WTC11 (cell line): ENCODE measurements at regions not wholly inside any gene's neighbourhood (a gene's known extent, or its start where the extent isn't known, plus 50 kb on each side); places are given as distances from the start of the nearest gene placed in this dataset.

Experiments used
- ATAC-seq: fragments of 200-7000 bp; cut with Tn5 transposase; 2 replicates; pipeline ENCODE4 v1.10.0; 2021; ENCODE audit warnings: mild to moderate bottlenecking, moderate library complexity
- CTCF ChIA-PET: fragments of 300-600 bp; sonication (Branson Sonifier 250); formaldehyde crosslinking; loops from one replicate; lab custom pipeline; 2021; ENCODE audit warnings: antibody characterized with exemption; lab: Charles Lee
- POLR2A ChIA-PET: fragments of 350-600 bp; sonication (Branson Sonifier 250); formaldehyde crosslinking; loops from one replicate; lab custom pipeline; 2021; ENCODE audit warnings: antibody characterized with exemption; lab: Charles Lee
- DNase-seq: peaks from one replicate; pipeline ENCODE4 v3.0.0; 2021; ENCODE audit warnings: low spot score
- H3K27ac Mint-ChIP-seq: 2 replicates; pipeline ENCODE4 v1.8.0; 2021; ENCODE audit warnings: mixed read lengths
- H3K27me3 Mint-ChIP-seq: 2 replicates; pipeline ENCODE4 v1.8.0; 2021; ENCODE audit warnings: low read depth, mild to moderate bottlenecking, moderate library complexity, mixed read lengths
- H3K36me3 Mint-ChIP-seq: 2 replicates; pipeline ENCODE4 v1.8.0; 2021; ENCODE audit warnings: mixed read lengths
- H3K4me1 Mint-ChIP-seq: 2 replicates; pipeline ENCODE4 v1.8.0; 2022; ENCODE audit warnings: mixed read lengths
- H3K4me3 Mint-ChIP-seq: 2 replicates; pipeline ENCODE4 v1.8.0; 2021; ENCODE audit warnings: mild to moderate bottlenecking, moderate library complexity, mixed read lengths
- H3K9me3 Mint-ChIP-seq: 2 replicates; pipeline ENCODE4 v1.8.0; 2021; ENCODE audit warnings: mixed read lengths
- ETV6 ChIP-seq: sonication (generic); formaldehyde crosslinking; IDR thresholded peaks from 2 replicates; pipeline ENCODE4 v1.8.1; 2022; ENCODE audit warnings: mild to moderate bottlenecking, missing genetic modification reagents
- GRHL2 ChIP-seq: fragments of 250-450 bp; sonication (Bioruptor Pico); IDR thresholded peaks from 2 replicates; pipeline ENCODE4 v1.8.0; 2022; ENCODE audit warnings: mild to moderate bottlenecking, moderate library complexity; ENCODE audit not compliant: insufficient replicate concordance, severe bottlenecking
- MXD4 ChIP-seq: fragments of 250-450 bp; sonication (Bioruptor Pico); IDR thresholded peaks from 2 replicates; pipeline ENCODE4 v1.8.0; 2021; ENCODE audit warnings: mild to moderate bottlenecking, moderate library complexity, borderline replicate concordance
- MYBL2 ChIP-seq: sonication (generic); formaldehyde crosslinking; IDR thresholded peaks from 2 replicates; pipeline ENCODE4 v1.8.1; 2023; ENCODE audit warnings: mild to moderate bottlenecking, moderate library complexity, missing genetic modification reagents
- NFATC4 ChIP-seq: fragments of 250-450 bp; sonication (Bioruptor Pico); IDR thresholded peaks from 2 replicates; pipeline ENCODE4 v1.9.0; 2021; ENCODE audit warnings: mild to moderate bottlenecking
- NR2C2 ChIP-seq: sonication (generic); formaldehyde crosslinking; IDR thresholded peaks from 2 replicates; pipeline ENCODE4 v1.8.0; 2022; ENCODE audit warnings: mild to moderate bottlenecking, missing genetic modification reagents
- NR3C1 ChIP-seq: sonication (generic); formaldehyde crosslinking; conservative IDR thresholded peaks from 2 replicates; pipeline ENCODE4 v1.8.1; 2023; ENCODE audit warnings: low read depth, mild to moderate bottlenecking, missing genetic modification reagents
- TEAD1 ChIP-seq: sonication (generic); formaldehyde crosslinking; IDR thresholded peaks from 2 replicates; pipeline ENCODE4 v1.8.0; 2022; ENCODE audit warnings: mild to moderate bottlenecking, missing genetic modification reagents
- TP53 ChIP-seq: sonication (generic); formaldehyde crosslinking; IDR thresholded peaks from 2 replicates; pipeline ENCODE4 v1.8.1; 2023; ENCODE audit warnings: mild to moderate bottlenecking, missing genetic modification reagents
- ZNF263 ChIP-seq: sonication (generic); formaldehyde crosslinking; IDR thresholded peaks from 2 replicates; pipeline ENCODE4 v1.8.1; 2022; ENCODE audit warnings: low read depth, mild to moderate bottlenecking, moderate library complexity, missing genetic modification reagents
- ZNF396 ChIP-seq: fragments of 250-450 bp; sonication (Bioruptor Pico); IDR thresholded peaks from 2 replicates; pipeline ENCODE4 v1.8.0; 2021; ENCODE audit warnings: mild to moderate bottlenecking, moderate library complexity, borderline replicate concordance
- ZNF671 ChIP-seq: fragments of 250-450 bp; sonication (Bioruptor Pico); IDR thresholded peaks from 2 replicates; pipeline ENCODE4 v1.8.0; 2021; ENCODE audit warnings: mild to moderate bottlenecking
- TF ChIP-seq, protein P1 (sequence below): sonication (generic); formaldehyde crosslinking; IDR thresholded peaks from 2 replicates; pipeline ENCODE4 v1.8.1; 2023; ENCODE audit warnings: mild to moderate bottlenecking, missing genetic modification reagents
- TF ChIP-seq, protein P2 (sequence below): fragments of 250-450 bp; sonication (Bioruptor Pico); conservative IDR thresholded peaks from 2 replicates; pipeline ENCODE4 v1.9.0; 2021; ENCODE audit warnings: mild to moderate bottlenecking
- TF ChIP-seq, protein P3 (sequence below): sonication (generic); formaldehyde crosslinking; IDR thresholded peaks from 2 replicates; pipeline ENCODE4 v1.8.1; 2023; ENCODE audit warnings: mild to moderate bottlenecking, missing genetic modification reagents, moderate library complexity
- TF ChIP-seq, protein P4 (sequence below): sonication (generic); formaldehyde crosslinking; IDR thresholded peaks from 2 replicates; pipeline ENCODE4 v1.8.1; 2022; ENCODE audit warnings: mild to moderate bottlenecking, missing genetic modification reagents, moderate library complexity, borderline replicate concordance
- TF ChIP-seq, protein P5 (sequence below): sonication (generic); formaldehyde crosslinking; IDR thresholded peaks from 2 replicates; pipeline ENCODE4 v1.8.1; 2023; ENCODE audit warnings: mild to moderate bottlenecking, missing genetic modification reagents
- TF ChIP-seq, protein P6 (sequence below): fragments of 250-450 bp; sonication (Bioruptor Pico); IDR thresholded peaks from 2 replicates; pipeline ENCODE4 v1.9.0; 2021; ENCODE audit warnings: mild to moderate bottlenecking, borderline replicate concordance

DNA sequence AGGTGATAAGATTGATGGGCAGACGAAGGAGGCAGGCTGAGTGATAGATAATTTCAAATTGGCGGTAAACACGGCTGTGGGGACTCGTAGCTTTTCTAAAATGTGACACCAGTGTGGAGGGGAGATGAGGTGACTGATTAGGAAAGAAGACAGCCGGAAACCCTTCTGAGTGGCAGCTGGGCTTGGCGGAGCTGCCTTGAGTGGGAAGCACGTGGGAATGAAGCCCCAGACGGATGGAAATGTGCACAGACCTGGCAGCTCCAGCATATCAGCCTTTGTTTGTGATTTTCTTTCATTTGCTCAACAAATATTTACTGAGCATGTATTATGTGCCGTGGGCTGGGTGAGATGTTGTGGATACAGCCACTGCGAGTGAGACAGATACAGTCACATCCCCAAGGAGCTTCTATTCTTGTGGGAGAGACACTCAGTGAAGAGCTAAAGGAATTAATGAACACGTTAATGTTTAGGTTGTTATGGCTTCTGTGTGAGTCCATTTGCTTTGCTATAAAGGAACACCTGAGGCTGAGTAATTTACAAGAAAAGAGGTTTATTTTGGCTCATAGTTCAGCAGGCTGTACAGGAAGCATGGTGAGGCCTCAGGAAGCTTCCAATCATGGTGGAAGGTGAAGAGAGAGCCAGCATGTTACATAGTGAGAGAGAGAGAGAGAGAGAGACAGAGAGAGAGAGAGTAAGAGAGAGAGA lies 65.5 kb upstream of the LHX5 start:
- Mint-ChIP-seq H3K4me3 (no peak overlapping the region), H3K27me3 (peaks cover 15% of the 10 kb centered on the region), H3K9me3 (peaks cover 23% of the 10 kb centered on the region), H3K36me3 (peaks cover 5% of the 10 kb centered on the region), H3K4me1 (peaks cover 3% of the 10 kb centered on the region; the same call in 1 of the 2 replicates), H3K27ac (no peak overlapping the region; the same call in 1 of the 2 replicates)
- POLR2A ChIA-PET, result no interaction called here
- TF ChIP-seq GRHL2 (CRISPR knock-in tag) (no peak), ZNF263 (CRISPR knock-in tag) (no peak), NFATC4 (CRISPR knock-in tag) (no peak), TEAD1 (CRISPR knock-in tag) (no peak), NR3C1 (CRISPR knock-in tag) (no peak), ZNF396 (CRISPR knock-in tag) (no peak), MXD4 (CRISPR knock-in tag) (no peak), MYBL2 (CRISPR knock-in tag) (no peak), TP53 (CRISPR knock-in tag) (no peak), ETV6 (CRISPR knock-in tag) (no peak), ZNF671 (no peak), NR2C2 (no peak)
- TF ChIP-seq, protein P1, sequence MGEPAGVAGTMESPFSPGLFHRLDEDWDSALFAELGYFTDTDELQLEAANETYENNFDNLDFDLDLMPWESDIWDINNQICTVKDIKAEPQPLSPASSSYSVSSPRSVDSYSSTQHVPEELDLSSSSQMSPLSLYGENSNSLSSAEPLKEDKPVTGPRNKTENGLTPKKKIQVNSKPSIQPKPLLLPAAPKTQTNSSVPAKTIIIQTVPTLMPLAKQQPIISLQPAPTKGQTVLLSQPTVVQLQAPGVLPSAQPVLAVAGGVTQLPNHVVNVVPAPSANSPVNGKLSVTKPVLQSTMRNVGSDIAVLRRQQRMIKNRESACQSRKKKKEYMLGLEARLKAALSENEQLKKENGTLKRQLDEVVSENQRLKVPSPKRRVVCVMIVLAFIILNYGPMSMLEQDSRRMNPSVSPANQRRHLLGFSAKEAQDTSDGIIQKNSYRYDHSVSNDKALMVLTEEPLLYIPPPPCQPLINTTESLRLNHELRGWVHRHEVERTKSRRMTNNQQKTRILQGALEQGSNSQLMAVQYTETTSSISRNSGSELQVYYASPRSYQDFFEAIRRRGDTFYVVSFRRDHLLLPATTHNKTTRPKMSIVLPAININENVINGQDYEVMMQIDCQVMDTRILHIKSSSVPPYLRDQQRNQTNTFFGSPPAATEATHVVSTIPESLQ (CRISPR knock-in tag), result no peak
- TF ChIP-seq, protein P2, sequence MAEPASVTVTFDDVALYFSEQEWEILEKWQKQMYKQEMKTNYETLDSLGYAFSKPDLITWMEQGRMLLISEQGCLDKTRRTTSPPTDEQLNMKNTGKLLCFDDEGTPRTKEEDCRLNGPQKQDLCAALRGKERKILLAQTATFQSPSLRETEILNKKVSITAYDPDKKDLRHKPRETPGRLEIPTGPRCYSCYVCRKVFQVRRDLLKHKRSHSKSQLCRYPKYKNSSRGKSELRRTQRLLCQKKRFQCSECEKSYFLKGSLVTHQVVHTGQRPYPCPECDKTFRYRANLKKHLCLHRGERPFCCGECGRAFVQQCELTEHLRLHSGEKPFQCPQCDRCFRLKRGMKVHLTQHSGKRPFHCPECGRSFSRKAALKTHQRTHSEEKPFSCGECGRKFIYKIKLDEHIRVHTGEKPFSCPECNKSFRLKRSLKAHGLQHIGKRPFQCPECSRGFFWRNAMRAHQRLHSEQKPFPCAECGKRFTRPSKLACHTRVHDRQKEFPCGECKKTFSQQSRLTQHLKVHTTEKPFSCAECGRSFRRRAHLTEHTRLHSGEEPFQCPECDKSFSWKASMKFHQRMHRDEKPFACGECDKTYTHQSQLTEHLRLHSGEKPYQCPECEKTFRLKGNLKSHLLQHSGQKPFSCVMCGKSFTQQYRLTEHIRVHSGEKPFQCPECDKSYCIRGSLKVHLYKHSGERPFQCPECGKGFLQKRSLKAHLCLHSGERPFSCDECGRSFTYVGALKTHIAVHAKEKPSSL (CRISPR knock-in tag), result no peak
- TF ChIP-seq, protein P3, sequence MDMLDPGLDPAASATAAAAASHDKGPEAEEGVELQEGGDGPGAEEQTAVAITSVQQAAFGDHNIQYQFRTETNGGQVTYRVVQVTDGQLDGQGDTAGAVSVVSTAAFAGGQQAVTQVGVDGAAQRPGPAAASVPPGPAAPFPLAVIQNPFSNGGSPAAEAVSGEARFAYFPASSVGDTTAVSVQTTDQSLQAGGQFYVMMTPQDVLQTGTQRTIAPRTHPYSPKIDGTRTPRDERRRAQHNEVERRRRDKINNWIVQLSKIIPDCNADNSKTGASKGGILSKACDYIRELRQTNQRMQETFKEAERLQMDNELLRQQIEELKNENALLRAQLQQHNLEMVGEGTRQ (CRISPR knock-in tag), result no peak
- TF ChIP-seq, protein P4, sequence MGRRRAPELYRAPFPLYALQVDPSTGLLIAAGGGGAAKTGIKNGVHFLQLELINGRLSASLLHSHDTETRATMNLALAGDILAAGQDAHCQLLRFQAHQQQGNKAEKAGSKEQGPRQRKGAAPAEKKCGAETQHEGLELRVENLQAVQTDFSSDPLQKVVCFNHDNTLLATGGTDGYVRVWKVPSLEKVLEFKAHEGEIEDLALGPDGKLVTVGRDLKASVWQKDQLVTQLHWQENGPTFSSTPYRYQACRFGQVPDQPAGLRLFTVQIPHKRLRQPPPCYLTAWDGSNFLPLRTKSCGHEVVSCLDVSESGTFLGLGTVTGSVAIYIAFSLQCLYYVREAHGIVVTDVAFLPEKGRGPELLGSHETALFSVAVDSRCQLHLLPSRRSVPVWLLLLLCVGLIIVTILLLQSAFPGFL, result no peak
- TF ChIP-seq, protein P5, sequence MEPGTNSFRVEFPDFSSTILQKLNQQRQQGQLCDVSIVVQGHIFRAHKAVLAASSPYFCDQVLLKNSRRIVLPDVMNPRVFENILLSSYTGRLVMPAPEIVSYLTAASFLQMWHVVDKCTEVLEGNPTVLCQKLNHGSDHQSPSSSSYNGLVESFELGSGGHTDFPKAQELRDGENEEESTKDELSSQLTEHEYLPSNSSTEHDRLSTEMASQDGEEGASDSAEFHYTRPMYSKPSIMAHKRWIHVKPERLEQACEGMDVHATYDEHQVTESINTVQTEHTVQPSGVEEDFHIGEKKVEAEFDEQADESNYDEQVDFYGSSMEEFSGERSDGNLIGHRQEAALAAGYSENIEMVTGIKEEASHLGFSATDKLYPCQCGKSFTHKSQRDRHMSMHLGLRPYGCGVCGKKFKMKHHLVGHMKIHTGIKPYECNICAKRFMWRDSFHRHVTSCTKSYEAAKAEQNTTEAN (CRISPR knock-in tag), result no peak
- TF ChIP-seq, protein P6, sequence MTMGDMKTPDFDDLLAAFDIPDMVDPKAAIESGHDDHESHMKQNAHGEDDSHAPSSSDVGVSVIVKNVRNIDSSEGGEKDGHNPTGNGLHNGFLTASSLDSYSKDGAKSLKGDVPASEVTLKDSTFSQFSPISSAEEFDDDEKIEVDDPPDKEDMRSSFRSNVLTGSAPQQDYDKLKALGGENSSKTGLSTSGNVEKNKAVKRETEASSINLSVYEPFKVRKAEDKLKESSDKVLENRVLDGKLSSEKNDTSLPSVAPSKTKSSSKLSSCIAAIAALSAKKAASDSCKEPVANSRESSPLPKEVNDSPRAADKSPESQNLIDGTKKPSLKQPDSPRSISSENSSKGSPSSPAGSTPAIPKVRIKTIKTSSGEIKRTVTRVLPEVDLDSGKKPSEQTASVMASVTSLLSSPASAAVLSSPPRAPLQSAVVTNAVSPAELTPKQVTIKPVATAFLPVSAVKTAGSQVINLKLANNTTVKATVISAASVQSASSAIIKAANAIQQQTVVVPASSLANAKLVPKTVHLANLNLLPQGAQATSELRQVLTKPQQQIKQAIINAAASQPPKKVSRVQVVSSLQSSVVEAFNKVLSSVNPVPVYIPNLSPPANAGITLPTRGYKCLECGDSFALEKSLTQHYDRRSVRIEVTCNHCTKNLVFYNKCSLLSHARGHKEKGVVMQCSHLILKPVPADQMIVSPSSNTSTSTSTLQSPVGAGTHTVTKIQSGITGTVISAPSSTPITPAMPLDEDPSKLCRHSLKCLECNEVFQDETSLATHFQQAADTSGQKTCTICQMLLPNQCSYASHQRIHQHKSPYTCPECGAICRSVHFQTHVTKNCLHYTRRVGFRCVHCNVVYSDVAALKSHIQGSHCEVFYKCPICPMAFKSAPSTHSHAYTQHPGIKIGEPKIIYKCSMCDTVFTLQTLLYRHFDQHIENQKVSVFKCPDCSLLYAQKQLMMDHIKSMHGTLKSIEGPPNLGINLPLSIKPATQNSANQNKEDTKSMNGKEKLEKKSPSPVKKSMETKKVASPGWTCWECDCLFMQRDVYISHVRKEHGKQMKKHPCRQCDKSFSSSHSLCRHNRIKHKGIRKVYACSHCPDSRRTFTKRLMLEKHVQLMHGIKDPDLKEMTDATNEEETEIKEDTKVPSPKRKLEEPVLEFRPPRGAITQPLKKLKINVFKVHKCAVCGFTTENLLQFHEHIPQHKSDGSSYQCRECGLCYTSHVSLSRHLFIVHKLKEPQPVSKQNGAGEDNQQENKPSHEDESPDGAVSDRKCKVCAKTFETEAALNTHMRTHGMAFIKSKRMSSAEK (CRISPR knock-in tag), result no peak
- no peak for DNase-seq
- CTCF ChIA-PET, result interaction anchor here (0.7 to 0.9 kb wide), 2 partner anchors 13 to 71 kb away, joined by 4 read pairs; no protein-coding TSS in a partner anchor
- ATAC-seq, result no peak
